Progenitor cell of endocrine pancreas (in vitro differentiated cells): ENCODE measurements at regions not wholly inside any gene's neighbourhood (a gene's known extent, or its start where the extent isn't known, plus 50 kb on each side); places are given as distances from the start of the nearest gene placed in this dataset.
A peak's percentile ranks its signal among the peaks of the same experiment; 100 is the strongest.

Experiments used
- DNase-seq: peaks from one replicate; pipeline ENCODE4 v3.0.0; 2021; ENCODE audit warnings: low spot score; ENCODE audit not compliant: unreplicated experiment
- H3K27ac Mint-ChIP-seq: 2 replicates; pipeline ENCODE4 v1.8.0; 2021; ENCODE audit warnings: mild to moderate bottlenecking, moderate library complexity, mixed read lengths
- H3K27me3 Mint-ChIP-seq: 2 replicates; pipeline ENCODE4 v1.8.0; 2021; ENCODE audit warnings: mixed read lengths
- H3K36me3 Mint-ChIP-seq: 2 replicates; pipeline ENCODE4 v1.8.0; 2022; ENCODE audit warnings: mixed read lengths; ENCODE audit not compliant: insufficient read depth
- H3K4me1 Mint-ChIP-seq: 2 replicates; pipeline ENCODE4 v1.8.0; 2021; ENCODE audit warnings: low read depth, mixed read lengths
- H3K4me3 Mint-ChIP-seq: 2 replicates; pipeline ENCODE4 v1.8.0; 2021; ENCODE audit warnings: low read depth, mild to moderate bottlenecking, moderate library complexity, mixed read lengths
- H3K9me3 Mint-ChIP-seq: 2 replicates; pipeline ENCODE4 v1.8.0; 2021; ENCODE audit warnings: low read depth, mixed read lengths
- CTCF ChIP-seq: fragments of 200-600 bp; sonication (generic); IDR thresholded peaks from one replicate; pipeline ENCODE4 v1.5.0; 2021; ENCODE audit warnings: antibody characterized with exemption, mild to moderate bottlenecking; ENCODE audit not compliant: unreplicated experiment

- no peak for DNase-seq
- Mint-ChIP-seq H3K4me1 (peaks cover 5% of the 10 kb centered on the region), H3K4me3 (no peak overlapping the region), H3K27me3 (no peaks in the 10 kb centered on the region), H3K36me3 (no peaks in the 10 kb centered on the region), H3K27ac (peak overlapping the region; percentile 1), H3K9me3 (peaks cover 7% of the 10 kb centered on the region)
- no peak for TF ChIP-seq CTCF
Observed at GRCh38 chr14:84792722-84793410, 737.1 kb upstream of the FLRT2 start.

GRCh38 chr14:84797326-84797725 is 732.6 kb upstream of the FLRT2 start:
- peaks cover 7% of the 10 kb centered on the region for H3K9me3 Mint-ChIP-seq

GRCh38 chr14:84804468-84804867 is 725.5 kb upstream of the FLRT2 start:
- Mint-ChIP-seq H3K27me3 (no peaks in the 10 kb centered on the region), H3K27ac (no peak overlapping the region), H3K4me1 (peaks cover 8% of the 10 kb centered on the region), H3K36me3 (no peaks in the 10 kb centered on the region), H3K4me3 (no peak overlapping the region), H3K9me3 (peaks cover 8% of the 10 kb centered on the region)
- no peak for DNase-seq
- no peak for TF ChIP-seq CTCF

More at GRCh38 chr14:84797326-84797725, 732.6 kb upstream of the FLRT2 start:
- Mint-ChIP-seq H3K27ac (no peak overlapping the region), H3K4me3 (no peak overlapping the region), H3K36me3 (no peaks in the 10 kb centered on the region), H3K27me3 (no peaks in the 10 kb centered on the region), H3K4me1 (peaks cover 13% of the 10 kb centered on the region)
- DNase-seq, result no peak
- TF ChIP-seq CTCF, result no peak

GRCh38 chr14:84804895-84805294 is 725.0 kb upstream of the FLRT2 start:
- TF ChIP-seq CTCF, result no peak
- Mint-ChIP-seq H3K4me3 (no peak overlapping the region), H3K4me1 (peaks cover 8% of the 10 kb centered on the region), H3K36me3 (no peaks in the 10 kb centered on the region), H3K27ac (no peak overlapping the region), H3K27me3 (no peaks in the 10 kb centered on the region), H3K9me3 (peaks cover 8% of the 10 kb centered on the region)
- no peak for DNase-seq

GRCh38 chr14:84806181-84806580 is 723.8 kb upstream of the FLRT2 start:
- Mint-ChIP-seq H3K4me3 (no peak overlapping the region), H3K27ac (no peak overlapping the region), H3K36me3 (no peaks in the 10 kb centered on the region), H3K27me3 (no peaks in the 10 kb centered on the region), H3K9me3 (peaks cover 8% of the 10 kb centered on the region), H3K4me1 (peaks cover 2% of the 10 kb centered on the region)
- DNase-seq, result no peak
- no peak for TF ChIP-seq CTCF
